PC-9 (cell line): ENCODE measurements at regions not wholly inside any gene's neighbourhood (a gene's known extent, or its start where the extent isn't known, plus 50 kb on each side); places are given as distances from the start of the nearest gene placed in this dataset.

Experiments used
- BruUV-seq: library from RNA; stranded (reverse); fragments of 400-500 nt; replicated peaks from 2 replicates; lab custom pipeline; 2021; lab: Mats Ljungman, UMichigan
- CTCF ChIA-PET: fragments of 300-600 bp; sonication (Branson Sonifier 250); formaldehyde crosslinking; loops from one replicate; lab custom pipeline; 2022; ENCODE audit warnings: antibody characterized with exemption; lab: Charles Lee
- POLR2A ChIA-PET: fragments of 300-600 bp; sonication (Branson Sonifier 250); formaldehyde crosslinking; loops from one replicate; lab custom pipeline; 2022; ENCODE audit warnings: antibody characterized with exemption; ENCODE audit not compliant: unreplicated experiment; lab: Charles Lee
- DNase-seq, 2 experiments: peaks; one replicate each; pipeline versions ENCODE4 v3.0.0 to v3.0.0-alpha.2; 2015 to 2022; ENCODE audit warnings: mixed read lengths in 1 of 2
- H2AFZ ChIP-seq: fragments of 200-600 bp; sonication (generic); 2 replicates; pipeline ENCODE4 v1.8.1; 2017; ENCODE audit warnings: antibody characterized with exemption
- H3F3A ChIP-seq: fragments of 200-600 bp; sonication (generic); 2 replicates; pipeline ENCODE4 v1.8.1; 2017; ENCODE audit warnings: antibody characterized with exemption, mild to moderate bottlenecking, low read depth; ENCODE audit not compliant: insufficient read depth
- H3K27ac ChIP-seq: fragments of 200-600 bp; sonication (generic); 2 replicates; pipeline ENCODE4 v1.6.1; 2016; ENCODE audit warnings: mixed run types
- H3K27me3 ChIP-seq: fragments of 200-600 bp; sonication (generic); 2 replicates; pipeline ENCODE4 v1.6.1; 2016; ENCODE audit warnings: low read depth, mixed run types; ENCODE audit not compliant: insufficient read depth
- H3K36me3 ChIP-seq: fragments of 200-600 bp; sonication (generic); 2 replicates; pipeline ENCODE4 v1.6.1; 2016; ENCODE audit warnings: low read depth, mixed run types
- H3K4me1 ChIP-seq: fragments of 200-600 bp; sonication (generic); replicated peaks from 2 replicates; pipeline ENCODE4 v1.6.1; 2016; ENCODE audit warnings: mixed run types; ENCODE audit not compliant: insufficient read depth
- H3K4me2 ChIP-seq: fragments of 200-600 bp; sonication (generic); 2 replicates; pipeline ENCODE4 v1.6.1; 2017; ENCODE audit warnings: mixed run types
- H3K4me3 ChIP-seq: fragments of 200-600 bp; sonication (generic); 2 replicates; pipeline ENCODE4 v1.6.1; 2016; ENCODE audit warnings: mixed run types
- H3K79me2 ChIP-seq: fragments of 200-600 bp; sonication (generic); 2 replicates; pipeline ENCODE4 v1.6.1; 2017; ENCODE audit warnings: low read depth, mixed run types
- H3K9me2 ChIP-seq: fragments of 200-600 bp; sonication (generic); 2 replicates; pipeline ENCODE4 v1.8.1; 2017; ENCODE audit warnings: mild to moderate bottlenecking; ENCODE audit not compliant: insufficient read depth
- H3K9me3 ChIP-seq: fragments of 200-600 bp; sonication (generic); 2 replicates; pipeline ENCODE4 v1.8.1; 2016; ENCODE audit warnings: low read depth; ENCODE audit not compliant: insufficient read depth
- H4K20me1 ChIP-seq: fragments of 200-600 bp; sonication (generic); 2 replicates; pipeline ENCODE4 v1.8.1; 2017; ENCODE audit not compliant: insufficient read depth
- CTCF ChIP-seq: fragments of 200-600 bp; sonication (generic); conservative IDR thresholded peaks from 2 replicates; pipeline ENCODE4 v1.6.1; 2017; ENCODE audit warnings: mixed run types, antibody characterized with exemption, mild to moderate bottlenecking, moderate library complexity
- EZH2 ChIP-seq: fragments of 200-600 bp; sonication (generic); IDR thresholded peaks from 2 replicates; pipeline ENCODE4 v1.8.0; 2017; ENCODE audit warnings: antibody characterized with exemption, low read depth
- intact Hi-C: fragments of 100-400 bp; cut with micrococcal nuclease; formaldehyde crosslinking; loops from one replicate; pipeline ENCODE4 v1.10.0; 2022; ENCODE audit not compliant: unreplicated experiment

- no peak for DNase-seq
- H3K4me2 ChIP-seq, result no peak overlapping the region
- H3K4me3 ChIP-seq, result no peak overlapping the region
- H2AFZ ChIP-seq, result no peak overlapping the region
- H3F3A ChIP-seq, result no peaks in the 10 kb centered on the region
- ChIA-PET POLR2A (no interaction called here), CTCF (no interaction called here)
- no peaks in the 10 kb centered on the region for H3K9me3 ChIP-seq
- intact Hi-C loops, result no loop called here
- peaks cover 94% of the 10 kb centered on the region for H3K27me3 ChIP-seq
- H3K4me1 ChIP-seq, result no peaks in the 10 kb centered on the region
- no peaks in the 10 kb centered on the region for H3K79me2 ChIP-seq
- TF ChIP-seq EZH2 (no peak), CTCF (no peak)
- BruUV-seq, result no TSS peak
- 0 out of 2 replicates have a peak, but pooled peaks cover 6% of the 10 kb centered on the region for H4K20me1 ChIP-seq
- H3K9me2 ChIP-seq, result no peaks in the 10 kb centered on the region
- no peaks in the 10 kb centered on the region for H3K36me3 ChIP-seq
- H3K27ac ChIP-seq, result no peak overlapping the region
Observed at GRCh38 chr11:116650052-116650451, 122.7 kb downstream of the BUD13 start.

GRCh38 chr11:116649268-116649667 lies 123.5 kb downstream of the BUD13 start:
- H3K4me3 ChIP-seq, result no peak overlapping the region
- no peaks in the 10 kb centered on the region for H3K4me1 ChIP-seq
- H3K27me3 ChIP-seq, result peaks cover 94% of the 10 kb centered on the region
- H3K36me3 ChIP-seq, result no peaks in the 10 kb centered on the region
- H3K4me2 ChIP-seq, result no peak overlapping the region
- no peak for DNase-seq
- 0 out of 2 replicates have a peak, but pooled peaks cover 6% of the 10 kb centered on the region for H4K20me1 ChIP-seq
- intact Hi-C loops, result no loop called here
- no peaks in the 10 kb centered on the region for H3K79me2 ChIP-seq
- H3F3A ChIP-seq, result no peaks in the 10 kb centered on the region
- H2AFZ ChIP-seq, result no peak overlapping the region
- no peak for TF ChIP-seq EZH2
- TF ChIP-seq CTCF, result no peak
- H3K9me3 ChIP-seq, result no peaks in the 10 kb centered on the region
- ChIA-PET POLR2A (no interaction called here), CTCF (no interaction called here)
- BruUV-seq, result no TSS peak
- no peak overlapping the region for H3K27ac ChIP-seq
- no peaks in the 10 kb centered on the region for H3K9me2 ChIP-seq

GRCh38 chr11:116648247-116649174 lies 124.3 kb downstream of the BUD13 start:
- peaks cover 95% of the 10 kb centered on the region for H3K27me3 ChIP-seq
- no peaks in the 10 kb centered on the region for H3K9me2 ChIP-seq
- intact Hi-C loops, result no loop called here
- H3F3A ChIP-seq, result no peaks in the 10 kb centered on the region
- no peaks in the 10 kb centered on the region for H3K79me2 ChIP-seq
- ChIA-PET CTCF (no interaction called here), POLR2A (no interaction called here)
- no peak for TF ChIP-seq EZH2
- TF ChIP-seq CTCF, result no peak
- no peaks in the 10 kb centered on the region for H3K4me1 ChIP-seq
- H4K20me1 ChIP-seq, result 0 out of 2 replicates have a peak, but pooled peaks cover 6% of the 10 kb centered on the region
- no peak overlapping the region for H3K4me2 ChIP-seq
- BruUV-seq, result no TSS peak
- DNase-seq, result no peak
- H3K36me3 ChIP-seq, result no peaks in the 10 kb centered on the region
- H3K9me3 ChIP-seq, result no peaks in the 10 kb centered on the region
- H3K27ac ChIP-seq, result no peak overlapping the region
- H2AFZ ChIP-seq, result no peak overlapping the region
- H3K4me3 ChIP-seq, result no peak overlapping the region
